HCT116 (cell line): ENCODE measurements at regions not wholly inside any gene's neighbourhood (a gene's known extent, or its start where the extent isn't known, plus 50 kb on each side); places are given as distances from the start of the nearest gene placed in this dataset.

Experiments
- EGR1 ChIP-seq: IDR thresholded peaks from 2 replicates; pipeline ENCODE4 v1.6.1; 2012; ENCODE audit warnings: low read depth
- FOSL1 ChIP-seq: IDR thresholded peaks from 2 replicates; pipeline ENCODE4 v1.6.1; 2012; ENCODE audit warnings: low read depth
- YY1 ChIP-seq: IDR thresholded peaks from 2 replicates; pipeline ENCODE4 v1.6.1; 2011; ENCODE audit warnings: low read length, low read depth, moderate library complexity, mild to moderate bottlenecking; ENCODE audit not compliant: insufficient replicate concordance; ENCODE audit errors: extremely low read depth
- TF ChIP-seq, protein P1 (sequence below): IDR thresholded peaks from 2 replicates; pipeline ENCODE4 v1.6.1; 2012; ENCODE audit warnings: low read depth
- TF ChIP-seq, protein P2 (sequence below), 3 experiments: fragments of 200-600 bp in 1 of 3; sonication (generic) in 1 of 3; IDR thresholded peaks in 2 of 3; conservative IDR thresholded peaks in 1 of 3; 2 replicates each; pipeline ENCODE4 v1.5.1; 2012 to 2017; ENCODE audit warnings: low read depth in 2 of 3, low read length in 2 of 3, antibody characterized with exemption in 1 of 3, borderline replicate concordance in 1 of 3, control low read depth in 1 of 3, mild to moderate bottlenecking in 1 of 3, mixed read lengths in 1 of 3, mixed run types in 1 of 3, moderate library complexity in 1 of 3; ENCODE audit not compliant: insufficient read depth in 1 of 3
- TF ChIP-seq, protein P3 (sequence below): IDR thresholded peaks from 2 replicates; pipeline ENCODE4 v1.6.1; 2012
- TF ChIP-seq, protein P4 (sequence below): IDR thresholded peaks from 2 replicates; pipeline ENCODE4 v1.6.1; 2012

DNA sequence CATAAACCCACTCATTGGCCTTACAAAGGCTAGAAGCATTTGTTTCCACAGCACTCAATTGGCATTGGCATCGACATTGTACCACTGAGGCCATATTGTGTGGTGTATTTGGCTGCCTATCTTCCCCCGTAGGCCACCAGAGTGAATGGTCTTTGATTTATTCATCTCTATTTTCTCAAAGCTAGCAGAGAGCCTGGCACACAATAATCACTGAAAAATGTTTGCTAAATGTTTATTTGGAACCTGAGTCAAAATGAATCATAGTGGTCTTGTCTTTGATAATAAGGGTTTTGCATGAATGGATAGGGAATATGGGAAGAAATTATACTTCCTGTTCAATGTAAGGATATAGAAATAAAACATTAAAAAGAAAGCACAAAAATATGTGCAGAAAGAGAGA, 107.3 kb upstream of the SLC8A1 start:
- TF ChIP-seq EGR1 (no peak), FOSL1 (no peak), YY1 (no peak)
- TF ChIP-seq, protein P1, sequence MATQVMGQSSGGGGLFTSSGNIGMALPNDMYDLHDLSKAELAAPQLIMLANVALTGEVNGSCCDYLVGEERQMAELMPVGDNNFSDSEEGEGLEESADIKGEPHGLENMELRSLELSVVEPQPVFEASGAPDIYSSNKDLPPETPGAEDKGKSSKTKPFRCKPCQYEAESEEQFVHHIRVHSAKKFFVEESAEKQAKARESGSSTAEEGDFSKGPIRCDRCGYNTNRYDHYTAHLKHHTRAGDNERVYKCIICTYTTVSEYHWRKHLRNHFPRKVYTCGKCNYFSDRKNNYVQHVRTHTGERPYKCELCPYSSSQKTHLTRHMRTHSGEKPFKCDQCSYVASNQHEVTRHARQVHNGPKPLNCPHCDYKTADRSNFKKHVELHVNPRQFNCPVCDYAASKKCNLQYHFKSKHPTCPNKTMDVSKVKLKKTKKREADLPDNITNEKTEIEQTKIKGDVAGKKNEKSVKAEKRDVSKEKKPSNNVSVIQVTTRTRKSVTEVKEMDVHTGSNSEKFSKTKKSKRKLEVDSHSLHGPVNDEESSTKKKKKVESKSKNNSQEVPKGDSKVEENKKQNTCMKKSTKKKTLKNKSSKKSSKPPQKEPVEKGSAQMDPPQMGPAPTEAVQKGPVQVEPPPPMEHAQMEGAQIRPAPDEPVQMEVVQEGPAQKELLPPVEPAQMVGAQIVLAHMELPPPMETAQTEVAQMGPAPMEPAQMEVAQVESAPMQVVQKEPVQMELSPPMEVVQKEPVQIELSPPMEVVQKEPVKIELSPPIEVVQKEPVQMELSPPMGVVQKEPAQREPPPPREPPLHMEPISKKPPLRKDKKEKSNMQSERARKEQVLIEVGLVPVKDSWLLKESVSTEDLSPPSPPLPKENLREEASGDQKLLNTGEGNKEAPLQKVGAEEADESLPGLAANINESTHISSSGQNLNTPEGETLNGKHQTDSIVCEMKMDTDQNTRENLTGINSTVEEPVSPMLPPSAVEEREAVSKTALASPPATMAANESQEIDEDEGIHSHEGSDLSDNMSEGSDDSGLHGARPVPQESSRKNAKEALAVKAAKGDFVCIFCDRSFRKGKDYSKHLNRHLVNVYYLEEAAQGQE = no peak
- TF ChIP-seq, protein P2, sequence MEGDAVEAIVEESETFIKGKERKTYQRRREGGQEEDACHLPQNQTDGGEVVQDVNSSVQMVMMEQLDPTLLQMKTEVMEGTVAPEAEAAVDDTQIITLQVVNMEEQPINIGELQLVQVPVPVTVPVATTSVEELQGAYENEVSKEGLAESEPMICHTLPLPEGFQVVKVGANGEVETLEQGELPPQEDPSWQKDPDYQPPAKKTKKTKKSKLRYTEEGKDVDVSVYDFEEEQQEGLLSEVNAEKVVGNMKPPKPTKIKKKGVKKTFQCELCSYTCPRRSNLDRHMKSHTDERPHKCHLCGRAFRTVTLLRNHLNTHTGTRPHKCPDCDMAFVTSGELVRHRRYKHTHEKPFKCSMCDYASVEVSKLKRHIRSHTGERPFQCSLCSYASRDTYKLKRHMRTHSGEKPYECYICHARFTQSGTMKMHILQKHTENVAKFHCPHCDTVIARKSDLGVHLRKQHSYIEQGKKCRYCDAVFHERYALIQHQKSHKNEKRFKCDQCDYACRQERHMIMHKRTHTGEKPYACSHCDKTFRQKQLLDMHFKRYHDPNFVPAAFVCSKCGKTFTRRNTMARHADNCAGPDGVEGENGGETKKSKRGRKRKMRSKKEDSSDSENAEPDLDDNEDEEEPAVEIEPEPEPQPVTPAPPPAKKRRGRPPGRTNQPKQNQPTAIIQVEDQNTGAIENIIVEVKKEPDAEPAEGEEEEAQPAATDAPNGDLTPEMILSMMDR (IDR thresholded peaks at IDR 0.05 in 2 of 3, conservative IDR thresholded peaks at IDR 0.05 in 1 of 3; ENCODE audit: borderline replicate concordance in 1 of 3, insufficient read depth in 1 of 3, low read depth in 2 of 3, low read length in 2 of 3) = no peak
- TF ChIP-seq, protein P3, sequence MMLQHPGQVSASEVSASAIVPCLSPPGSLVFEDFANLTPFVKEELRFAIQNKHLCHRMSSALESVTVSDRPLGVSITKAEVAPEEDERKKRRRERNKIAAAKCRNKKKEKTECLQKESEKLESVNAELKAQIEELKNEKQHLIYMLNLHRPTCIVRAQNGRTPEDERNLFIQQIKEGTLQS = no peak
- TF ChIP-seq, protein P4, sequence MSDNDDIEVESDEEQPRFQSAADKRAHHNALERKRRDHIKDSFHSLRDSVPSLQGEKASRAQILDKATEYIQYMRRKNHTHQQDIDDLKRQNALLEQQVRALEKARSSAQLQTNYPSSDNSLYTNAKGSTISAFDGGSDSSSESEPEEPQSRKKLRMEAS = no peak
